AG09309 (cell line): ENCODE measurements at regions not wholly inside any gene's neighbourhood (a gene's known extent, or its start where the extent isn't known, plus 50 kb on each side); places are given as distances from the start of the nearest gene placed in this dataset.

Experiments
- DNase-seq: peaks from one replicate; pipeline ENCODE4 v3.0.0-alpha.2; 2010; ENCODE audit warnings: low read depth
- H3K4me3 ChIP-seq: 2 replicates; pipeline ENCODE4 v1.5.1; 2011; ENCODE audit warnings: mild to moderate bottlenecking, low read depth, low read length, moderate library complexity; ENCODE audit not compliant: control insufficient read depth
- CTCF ChIP-seq: IDR thresholded peaks from 2 replicates; pipeline ENCODE4 v1.5.1; 2011; ENCODE audit warnings: mild to moderate bottlenecking, low read depth, low read length, inconsistent platforms; ENCODE audit not compliant: insufficient read depth, control insufficient read depth; ENCODE audit errors: missing control alignments

- H3K4me3 ChIP-seq: no peak overlapping the region
- no peak for TF ChIP-seq CTCF
- no peak for DNase-seq
These were observed 623.1 kb downstream of the ACTR3B start for GRCh38 chr7:153382641-153383101.

- no peak for TF ChIP-seq CTCF
- DNase-seq: no peak
- H3K4me3 ChIP-seq: no peak overlapping the region
These were observed 624.2 kb downstream of the ACTR3B start for GRCh38 chr7:153383781-153384180.

- no peak overlapping the region for H3K4me3 ChIP-seq
- no peak for TF ChIP-seq CTCF
- no peak for DNase-seq
These were observed 626.0 kb downstream of the ACTR3B start for GRCh38 chr7:153385502-153385901.

- DNase-seq: no peak
- no peak for TF ChIP-seq CTCF
- H3K4me3 ChIP-seq: no peak overlapping the region
These were observed 627.0 kb downstream of the ACTR3B start for GRCh38 chr7:153386556-153386955.

GRCh38 chr7:153388611-153389010 lies 629.1 kb downstream of the ACTR3B start:
- no peak for DNase-seq
- H3K4me3 ChIP-seq: no peak overlapping the region
- TF ChIP-seq CTCF: no peak

- TF ChIP-seq CTCF: no peak
- DNase-seq: no peak
- H3K4me3 ChIP-seq: no peak overlapping the region
These were observed 629.7 kb downstream of the ACTR3B start for GRCh38 chr7:153389261-153389660.

GRCh38 chr7:153390955-153391354 lies 631.4 kb downstream of the ACTR3B start:
- TF ChIP-seq CTCF: no peak
- H3K4me3 ChIP-seq: no peak overlapping the region
- no peak for DNase-seq
